HCT116 (cell line): ENCODE measurements at regions not wholly inside any gene's neighbourhood (a gene's known extent, or its start where the extent isn't known, plus 50 kb on each side); places are given as distances from the start of the nearest gene placed in this dataset.

ENCODE experiments used
- CBX3 ChIP-seq: IDR thresholded peaks from 2 replicates; pipeline ENCODE4 v1.6.1; 2012; ENCODE audit warnings: low read depth
- CTCF ChIP-seq, 3 experiments: fragments of 200-600 bp in 1 of 3; sonication (generic) in 1 of 3; IDR thresholded peaks in 2 of 3; conservative IDR thresholded peaks in 1 of 3; 2 replicates each; pipeline ENCODE4 v1.5.1; 2012 to 2017; ENCODE audit warnings: low read depth in 2 of 3, low read length in 2 of 3, antibody characterized with exemption in 1 of 3, borderline replicate concordance in 1 of 3, control low read depth in 1 of 3, mild to moderate bottlenecking in 1 of 3, mixed read lengths in 1 of 3, mixed run types in 1 of 3, moderate library complexity in 1 of 3; ENCODE audit not compliant: insufficient read depth in 1 of 3
- EGR1 ChIP-seq: IDR thresholded peaks from 2 replicates; pipeline ENCODE4 v1.6.1; 2012; ENCODE audit warnings: low read depth
- EZH2 ChIP-seq: fragments of 200-600 bp; sonication (generic); IDR thresholded peaks from 2 replicates; pipeline ENCODE4 v1.6.1; 2017; ENCODE audit warnings: antibody characterized with exemption, mixed run types
- JUND ChIP-seq: IDR thresholded peaks from 2 replicates; pipeline ENCODE4 v1.6.1; 2012
- MAX ChIP-seq: IDR thresholded peaks from 2 replicates; pipeline ENCODE4 v1.6.1; 2012
- POLR2A ChIP-seq: IDR thresholded peaks from 2 replicates; pipeline ENCODE4 v1.7.0; 2011; ENCODE audit warnings: borderline replicate concordance; ENCODE audit not compliant: insufficient read depth, insufficient read length; ENCODE audit errors: extremely low read depth
- REST ChIP-seq: IDR thresholded peaks from 2 replicates; pipeline ENCODE4 v1.6.1; 2012; ENCODE audit warnings: low read depth
- SP1 ChIP-seq: IDR thresholded peaks from 2 replicates; pipeline ENCODE4 v1.6.1; 2012; ENCODE audit warnings: low read depth

- TF ChIP-seq POLR2A (no peak), CTCF (IDR thresholded peaks at IDR 0.05 in 2 of 3, conservative IDR thresholded peaks at IDR 0.05 in 1 of 3; ENCODE audit: borderline replicate concordance in 1 of 3, insufficient read depth in 1 of 3, low read depth in 2 of 3, low read length in 2 of 3) (no peak), EGR1 (no peak), JUND (no peak), EZH2 (no peak), SP1 (no peak), CBX3 (no peak), MAX (no peak), REST (no peak)
These were observed 289.7 kb upstream of the TMEM229A start for GRCh38 chr7:124322561-124322960.
